Spleen (tissue), 7 donors: ENCODE measurements at regions not wholly inside any gene's neighbourhood (a gene's known extent, or its start where the extent isn't known, plus 50 kb on each side); places are given as distances from the start of the nearest gene placed in this dataset.
"Not testable (repeated sequence)": the region's sequence is repeated elsewhere in the genome, so short reads cannot be mapped to it uniquely, and the experiment has no call there.

Source experiments
- POLR2A ChIP-seq, 3 donors: fragments of 450-650 bp; IDR thresholded peaks; one replicate each; pipeline ENCODE4 v1.5.1; 2017; ENCODE audit warnings: antibody characterized with exemption in 3 of 3, mild to moderate bottlenecking in 1 of 3
- TF ChIP-seq, protein P1 (sequence below), 11 experiments: fragments of 200-600 bp in 7 of 11; fragments of 450-650 bp in 4 of 11; sonication (generic) in 4 of 11; IDR thresholded peaks in 8 of 11; conservative IDR thresholded peaks in 3 of 11; 1 replicate in 7 of 11; 2 replicates in 4 of 11; pipeline versions ENCODE4 v1.4.0 to v1.8.0; 2016 to 2021; ENCODE audit warnings: antibody characterized with exemption in 11 of 11, inconsistent platforms in 4 of 11, mild to moderate bottlenecking in 1 of 11
- donor health status: DM: no; HTN: no; CAD: no; lungs with moderate emphysema.
- donor health status: DM: no; HTN: no; CAD: no.
- donor health status: DM: no; HTN: no; CAD: no.

DNA sequence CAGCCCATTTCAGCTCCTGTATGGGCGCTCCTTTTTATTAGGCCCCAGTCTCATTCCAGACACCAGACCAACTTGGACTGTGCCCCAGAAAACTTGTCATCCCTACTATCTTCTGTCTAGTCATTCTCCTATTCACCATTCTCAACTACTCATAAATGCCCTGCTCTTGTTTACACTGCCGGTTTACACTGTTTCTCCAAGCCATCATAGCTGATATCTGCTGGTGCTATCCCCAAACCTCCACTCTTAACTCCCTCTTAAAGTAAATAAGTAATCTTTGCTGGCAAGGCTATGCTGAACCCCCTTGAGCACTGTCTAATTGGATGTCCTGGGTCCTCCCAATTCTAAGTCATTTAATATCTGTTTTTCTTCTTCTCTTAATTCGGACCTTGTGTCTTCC, 91.7 kb upstream of the ATF7IP2 start:
- not testable (repeated sequence) for TF ChIP-seq POLR2A (IDR thresholded peaks at IDR 0.05)
- TF ChIP-seq, protein P1, sequence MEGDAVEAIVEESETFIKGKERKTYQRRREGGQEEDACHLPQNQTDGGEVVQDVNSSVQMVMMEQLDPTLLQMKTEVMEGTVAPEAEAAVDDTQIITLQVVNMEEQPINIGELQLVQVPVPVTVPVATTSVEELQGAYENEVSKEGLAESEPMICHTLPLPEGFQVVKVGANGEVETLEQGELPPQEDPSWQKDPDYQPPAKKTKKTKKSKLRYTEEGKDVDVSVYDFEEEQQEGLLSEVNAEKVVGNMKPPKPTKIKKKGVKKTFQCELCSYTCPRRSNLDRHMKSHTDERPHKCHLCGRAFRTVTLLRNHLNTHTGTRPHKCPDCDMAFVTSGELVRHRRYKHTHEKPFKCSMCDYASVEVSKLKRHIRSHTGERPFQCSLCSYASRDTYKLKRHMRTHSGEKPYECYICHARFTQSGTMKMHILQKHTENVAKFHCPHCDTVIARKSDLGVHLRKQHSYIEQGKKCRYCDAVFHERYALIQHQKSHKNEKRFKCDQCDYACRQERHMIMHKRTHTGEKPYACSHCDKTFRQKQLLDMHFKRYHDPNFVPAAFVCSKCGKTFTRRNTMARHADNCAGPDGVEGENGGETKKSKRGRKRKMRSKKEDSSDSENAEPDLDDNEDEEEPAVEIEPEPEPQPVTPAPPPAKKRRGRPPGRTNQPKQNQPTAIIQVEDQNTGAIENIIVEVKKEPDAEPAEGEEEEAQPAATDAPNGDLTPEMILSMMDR (IDR thresholded peaks at IDR 0.05 in 8 of 11, conservative IDR thresholded peaks at IDR 0.05 in 3 of 11) = not testable (repeated sequence)
